A673 (cell line): ENCODE measurements at regions not wholly inside any gene's neighbourhood (a gene's known extent, or its start where the extent isn't known, plus 50 kb on each side); places are given as distances from the start of the nearest gene placed in this dataset.

Experiments used
- CTCF ChIP-seq: fragments of 300-800, 200-600 bp; sonication (generic); conservative IDR thresholded peaks from 2 replicates; pipeline ENCODE4 v1.5.1; 2017; ENCODE audit warnings: low read depth, mild to moderate bottlenecking, antibody characterized with exemption, low read length, moderate library complexity, mixed read lengths
- EZH2 ChIP-seq: fragments of 200-600 bp; sonication (generic); IDR thresholded peaks from 2 replicates; pipeline ENCODE4 v1.6.1; 2017; ENCODE audit warnings: borderline replicate concordance, low read depth, mild to moderate bottlenecking, mixed read lengths, antibody characterized with exemption, low read length; ENCODE audit not compliant: poor library complexity, severe bottlenecking

GRCh38 chr13:34217343-34218025, 399.5 kb downstream of the RFC3 start:
- TF ChIP-seq CTCF: no peak
- TF ChIP-seq EZH2: no peak
